ENCODE measurements at regions not wholly inside any gene's neighbourhood (a gene's known extent, or its start where the extent isn't known, plus 50 kb on each side); places are given as distances from the start of the nearest gene placed in this dataset.

- Mint-ChIP-seq H3K27ac (no peak overlapping the region), H3K4me1 (peaks cover 65% of the 10 kb centered on the region), H3K36me3 (peaks cover 40% of the 10 kb centered on the region), H3K4me3 (no peak overlapping the region), H3K9me3 (peaks cover 12% of the 10 kb centered on the region), H3K27me3 (no peaks in the 10 kb centered on the region)
- DNase-seq = no peak
Observed at GRCh38 chr12:107351109-107351508, 257.8 kb upstream of the CRY1 start.

GRCh38 chr12:107351713-107352112 lies 258.4 kb upstream of the CRY1 start:
- peak overlapping the region; percentile 84 for H3K27ac Mint-ChIP-seq
- peak overlapping the region; percentile 18 for H3K4me3 Mint-ChIP-seq
- peaks cover 12% of the 10 kb centered on the region for H3K9me3 Mint-ChIP-seq
- H3K4me1 Mint-ChIP-seq = peaks cover 70% of the 10 kb centered on the region
- H3K36me3 Mint-ChIP-seq = peaks cover 37% of the 10 kb centered on the region
- H3K27me3 Mint-ChIP-seq = no peaks in the 10 kb centered on the region
- no peak for DNase-seq

GRCh38 chr12:107352347-107353081 lies 259.2 kb upstream of the CRY1 start:
- H3K27me3 Mint-ChIP-seq = no peaks in the 10 kb centered on the region
- H3K4me1 Mint-ChIP-seq = peaks cover 74% of the 10 kb centered on the region
- peak overlapping the region; percentile 84 for H3K27ac Mint-ChIP-seq
- H3K9me3 Mint-ChIP-seq = peaks cover 8% of the 10 kb centered on the region
- DNase-seq = peak; percentile 58
- peak overlapping the region; percentile 18 for H3K4me3 Mint-ChIP-seq
- H3K36me3 Mint-ChIP-seq = peaks cover 30% of the 10 kb centered on the region

GRCh38 chr12:107353312-107353711 lies 260.0 kb upstream of the CRY1 start:
- Mint-ChIP-seq H3K36me3 (peaks cover 25% of the 10 kb centered on the region), H3K27me3 (no peaks in the 10 kb centered on the region), H3K9me3 (peaks cover 5% of the 10 kb centered on the region), H3K4me1 (peaks cover 72% of the 10 kb centered on the region), H3K27ac (peak overlapping the region; percentile 84), H3K4me3 (peak overlapping the region; percentile 18)
- no peak for DNase-seq

GRCh38 chr12:107355004-107355565 lies 261.7 kb upstream of the CRY1 start:
- Mint-ChIP-seq H3K4me1 (peaks cover 72% of the 10 kb centered on the region), H3K4me3 (no peak overlapping the region), H3K27me3 (no peaks in the 10 kb centered on the region), H3K9me3 (peaks cover 5% of the 10 kb centered on the region), H3K36me3 (peaks cover 27% of the 10 kb centered on the region), H3K27ac (no peak overlapping the region)
- DNase-seq = no peak

- Mint-ChIP-seq H3K4me1 (peaks cover 74% of the 10 kb centered on the region), H3K9me3 (peaks cover 5% of the 10 kb centered on the region), H3K36me3 (peaks cover 28% of the 10 kb centered on the region), H3K27ac (no peak overlapping the region), H3K4me3 (no peak overlapping the region), H3K27me3 (no peaks in the 10 kb centered on the region)
- DNase-seq = no peak
Observed at GRCh38 chr12:107355612-107356011, 262.3 kb upstream of the CRY1 start.

GRCh38 chr12:107356266-107356936 lies 263.1 kb upstream of the CRY1 start:
- Mint-ChIP-seq H3K4me3 (no peak overlapping the region), H3K27ac (no peak overlapping the region), H3K36me3 (peaks cover 32% of the 10 kb centered on the region), H3K27me3 (no peaks in the 10 kb centered on the region), H3K4me1 (peaks cover 73% of the 10 kb centered on the region), H3K9me3 (peaks cover 5% of the 10 kb centered on the region)
- DNase-seq = no peak

- DNase-seq = no peak
- Mint-ChIP-seq H3K27ac (no peak overlapping the region), H3K9me3 (peaks cover 5% of the 10 kb centered on the region), H3K27me3 (no peaks in the 10 kb centered on the region), H3K36me3 (peaks cover 35% of the 10 kb centered on the region), H3K4me1 (peaks cover 71% of the 10 kb centered on the region), H3K4me3 (no peak overlapping the region)
Observed at GRCh38 chr12:107356937-107357295, 263.6 kb upstream of the CRY1 start.

GRCh38 chr12:107359382-107359781 lies 266.0 kb upstream of the CRY1 start:
- H3K36me3 Mint-ChIP-seq = peaks cover 23% of the 10 kb centered on the region
- no peak overlapping the region for H3K4me3 Mint-ChIP-seq
- peaks cover 55% of the 10 kb centered on the region for H3K4me1 Mint-ChIP-seq
- no peak overlapping the region for H3K27ac Mint-ChIP-seq
- H3K9me3 Mint-ChIP-seq = no peaks in the 10 kb centered on the region
- H3K27me3 Mint-ChIP-seq = no peaks in the 10 kb centered on the region
- DNase-seq = no peak

GRCh38 chr12:107360033-107360432 lies 266.7 kb upstream of the CRY1 start:
- no peak for DNase-seq
- Mint-ChIP-seq H3K4me1 (peaks cover 49% of the 10 kb centered on the region), H3K9me3 (no peaks in the 10 kb centered on the region), H3K36me3 (peaks cover 17% of the 10 kb centered on the region), H3K27me3 (no peaks in the 10 kb centered on the region), H3K4me3 (no peak overlapping the region), H3K27ac (no peak overlapping the region)

- Mint-ChIP-seq H3K9me3 (no peaks in the 10 kb centered on the region), H3K27ac (no peak overlapping the region), H3K27me3 (no peaks in the 10 kb centered on the region), H3K36me3 (peaks cover 17% of the 10 kb centered on the region), H3K4me3 (no peak overlapping the region), H3K4me1 (peaks cover 44% of the 10 kb centered on the region)
- no peak for DNase-seq
Observed at GRCh38 chr12:107360482-107360881, 267.1 kb upstream of the CRY1 start.

- H3K4me1 Mint-ChIP-seq = peaks cover 40% of the 10 kb centered on the region
- H3K4me3 Mint-ChIP-seq = no peak overlapping the region
- no peaks in the 10 kb centered on the region for H3K9me3 Mint-ChIP-seq
- no peak for DNase-seq
- no peaks in the 10 kb centered on the region for H3K27me3 Mint-ChIP-seq
- no peak overlapping the region for H3K27ac Mint-ChIP-seq
- H3K36me3 Mint-ChIP-seq = peaks cover 16% of the 10 kb centered on the region
Observed at GRCh38 chr12:107361970-107362369, 268.6 kb upstream of the CRY1 start.

GRCh38 chr12:107362960-107363359 lies 269.6 kb upstream of the CRY1 start:
- Mint-ChIP-seq H3K4me3 (no peak overlapping the region), H3K27me3 (no peaks in the 10 kb centered on the region), H3K27ac (no peak overlapping the region), H3K36me3 (peaks cover 19% of the 10 kb centered on the region), H3K4me1 (peaks cover 45% of the 10 kb centered on the region), H3K9me3 (no peaks in the 10 kb centered on the region)
- no peak for DNase-seq

GRCh38 chr12:107364875-107365518 lies 271.6 kb upstream of the CRY1 start:
- H3K27me3 Mint-ChIP-seq = no peaks in the 10 kb centered on the region
- peaks cover 57% of the 10 kb centered on the region for H3K4me1 Mint-ChIP-seq
- H3K9me3 Mint-ChIP-seq = no peaks in the 10 kb centered on the region
- H3K27ac Mint-ChIP-seq = no peak overlapping the region
- no peak overlapping the region for H3K4me3 Mint-ChIP-seq
- DNase-seq = no peak
- H3K36me3 Mint-ChIP-seq = peaks cover 19% of the 10 kb centered on the region

- H3K4me3 Mint-ChIP-seq = no peak overlapping the region
- no peaks in the 10 kb centered on the region for H3K27me3 Mint-ChIP-seq
- H3K27ac Mint-ChIP-seq = peak overlapping the region; percentile 5
- peaks cover 17% of the 10 kb centered on the region for H3K36me3 Mint-ChIP-seq
- H3K9me3 Mint-ChIP-seq = no peaks in the 10 kb centered on the region
- peaks cover 59% of the 10 kb centered on the region for H3K4me1 Mint-ChIP-seq
- DNase-seq = no peak
Observed at GRCh38 chr12:107365703-107366102, 272.4 kb upstream of the CRY1 start.
